HCT116 (cell line): ENCODE measurements at regions not wholly inside any gene's neighbourhood (a gene's known extent, or its start where the extent isn't known, plus 50 kb on each side); places are given as distances from the start of the nearest gene placed in this dataset.
"Not testable (repeated sequence)": the region's sequence is repeated elsewhere in the genome, so short reads cannot be mapped to it uniquely, and the experiment has no call there.

ENCODE experiments used
- ATAC-seq: fragments of 200-7000 bp; cut with Tn5 transposase; 2 replicates; pipeline ENCODE4 v1.9.1; 2020; ENCODE audit warnings: mild to moderate bottlenecking, moderate library complexity
- BruUV-seq: library from RNA; stranded (reverse); fragments of 400-500 nt; replicated peaks from 2 replicates; lab custom pipeline; 2021; lab: Mats Ljungman, UMichigan
- CTCF ChIA-PET: fragments of 300-600 bp; sonication (Branson Sonifier 250); formaldehyde crosslinking; loops from one replicate; lab custom pipeline; 2021; ENCODE audit warnings: antibody characterized with exemption; lab: Charles Lee
- POLR2A ChIA-PET: fragments of 300-600, 350-600 bp; sonication (Branson Sonifier 250); formaldehyde crosslinking; loops from one replicate; lab custom pipeline; 2021; ENCODE audit warnings: antibody characterized with exemption; lab: Charles Lee
- RAD21 ChIA-PET, 2 experiments: fragments of 300-600 bp; sonication (Branson Sonifier 250); formaldehyde crosslinking; loops; one replicate each; lab custom pipeline; 2023; ENCODE audit warnings: low total read pairs in 2 of 2; ENCODE audit not compliant: uncharacterized antibody in 2 of 2, unreplicated experiment in 2 of 2, low non-redundant PET in 1 of 2; lab: Charles Lee
- DNase-seq: peaks from one replicate; pipeline ENCODE4 v3.0.0-alpha.2; 2010; ENCODE audit warnings: low read depth, low spot score
- H2AFZ ChIP-seq: fragments of 200-600 bp; shearing (Covaris generic), sonication (generic); 2 replicates; pipeline ENCODE4 v1.6.1; 2017; ENCODE audit warnings: low read depth, mixed run types, mixed read lengths, antibody characterized with exemption, low read length; ENCODE audit not compliant: poor library complexity, severe bottlenecking
- H3K27ac ChIP-seq: 2 replicates; pipeline ENCODE4 v1.5.1; 2012; ENCODE audit warnings: low read depth, low read length
- H3K27me3 ChIP-seq: fragments of 200-600 bp; sonication (generic); 2 replicates; pipeline ENCODE4 v1.6.1; 2016; ENCODE audit warnings: mixed run types, low read length, mixed read lengths; ENCODE audit not compliant: insufficient read depth
- H3K36me3 ChIP-seq, 2 experiments: fragments of 200-500 bp in 1 of 2; fragments of 200-600 bp in 1 of 2; sonication (Bioruptor generic) in 1 of 2; sonication (generic) in 1 of 2; 2 replicates each; pipeline versions ENCODE4 v1.5.1 to v1.6.1; 2014 to 2016; ENCODE audit warnings: low read length in 2 of 2, inconsistent platforms in 1 of 2, mixed read lengths in 1 of 2, mixed run types in 1 of 2; ENCODE audit not compliant: insufficient read depth in 2 of 2, control insufficient read depth in 1 of 2
- H3K4me1 ChIP-seq, 2 experiments: fragments of 200-600 bp in 1 of 2; sonication (generic) in 1 of 2; 2 replicates each; pipeline versions ENCODE4 v1.5.1 to v1.6.1; 2012 to 2017; ENCODE audit warnings: low read length in 2 of 2, inconsistent platforms in 1 of 2, mild to moderate bottlenecking in 1 of 2, mixed read lengths in 1 of 2, mixed run types in 1 of 2, moderate library complexity in 1 of 2; ENCODE audit not compliant: insufficient read depth in 2 of 2, control insufficient read depth in 1 of 2
- H3K4me2 ChIP-seq: fragments of 200-600 bp; sonication (generic); 2 replicates; pipeline ENCODE4 v1.6.1; 2017; ENCODE audit warnings: mixed run types, low read length, mixed read lengths
- H3K4me3 ChIP-seq, 2 experiments: fragments of 200-600 bp in 1 of 2; sonication (generic) in 1 of 2; replicated peaks in 1 of 2; 2 replicates each; pipeline ENCODE4 v1.5.1; 2011 to 2016; ENCODE audit warnings: low read length in 2 of 2, control low read depth in 1 of 2, low read depth in 1 of 2, mild to moderate bottlenecking in 1 of 2, mixed read lengths in 1 of 2, mixed run types in 1 of 2
- H3K79me2 ChIP-seq: fragments of 200-600 bp; sonication (generic); 2 replicates; pipeline ENCODE4 v1.6.1; 2017; ENCODE audit warnings: mild to moderate bottlenecking, mixed run types, low read length, moderate library complexity, mixed read lengths; ENCODE audit not compliant: insufficient read depth
- H3K9ac ChIP-seq: fragments of 200-600 bp; sonication (generic); 2 replicates; pipeline ENCODE4 v1.6.1; 2016; ENCODE audit warnings: low read length, mixed read lengths
- H3K9me2 ChIP-seq: fragments of 200-600 bp; sonication (generic), shearing (Covaris generic); 2 replicates; pipeline ENCODE4 v1.6.1; 2017; ENCODE audit warnings: mixed run types, mild to moderate bottlenecking, moderate library complexity; ENCODE audit not compliant: insufficient read depth
- H3K9me3 ChIP-seq, 2 experiments: fragments of 200-500 bp in 1 of 2; fragments of 200-600 bp in 1 of 2; sonication (Bioruptor generic) in 1 of 2; sonication (generic) in 1 of 2; 2 replicates each; pipeline ENCODE4 v1.6.1; 2014 to 2017; ENCODE audit warnings: low read length in 2 of 2, mixed read lengths in 2 of 2, inconsistent platforms in 1 of 2, low read depth in 1 of 2, mild to moderate bottlenecking in 1 of 2, mixed run types in 1 of 2, moderate library complexity in 1 of 2; ENCODE audit not compliant: control insufficient read depth in 1 of 2, insufficient read depth in 1 of 2
- H4K20me1 ChIP-seq: fragments of 200-600 bp; sonication (generic), shearing (Covaris generic); 2 replicates; pipeline ENCODE4 v1.6.1; 2017; ENCODE audit warnings: mixed run types, mild to moderate bottlenecking, moderate library complexity; ENCODE audit not compliant: insufficient read depth
- CEBPB ChIP-seq: IDR thresholded peaks from 2 replicates; pipeline ENCODE4 v1.6.1; 2012; ENCODE audit warnings: low read depth
- ELF1 ChIP-seq: IDR thresholded peaks from 2 replicates; pipeline ENCODE4 v1.6.1; 2012; ENCODE audit warnings: low read depth, borderline replicate concordance
- EZH2 ChIP-seq: fragments of 200-600 bp; sonication (generic); IDR thresholded peaks from 2 replicates; pipeline ENCODE4 v1.6.1; 2017; ENCODE audit warnings: antibody characterized with exemption, mixed run types
- SP1 ChIP-seq: IDR thresholded peaks from 2 replicates; pipeline ENCODE4 v1.6.1; 2012; ENCODE audit warnings: low read depth
- ZNF274 ChIP-seq: fragments of 200-500 bp; sonication (Bioruptor generic); IDR thresholded peaks from 2 replicates; pipeline ENCODE4 v1.6.1; 2014; ENCODE audit warnings: mild to moderate bottlenecking, low read depth, low read length, inconsistent platforms
- intact Hi-C: fragments of 100-400 bp; cut with micrococcal nuclease; formaldehyde crosslinking; loops from 2 replicates; pipeline ENCODE4 v1.10.0; 2022
- TF ChIP-seq, protein P1 (sequence below): IDR thresholded peaks from 2 replicates; pipeline ENCODE4 v1.6.1; 2012; ENCODE audit warnings: low read depth
- TF ChIP-seq, protein P2 (sequence below), 3 experiments: fragments of 200-600 bp in 1 of 3; sonication (generic) in 1 of 3; IDR thresholded peaks in 2 of 3; conservative IDR thresholded peaks in 1 of 3; 2 replicates each; pipeline ENCODE4 v1.5.1; 2012 to 2017; ENCODE audit warnings: low read depth in 2 of 3, low read length in 2 of 3, antibody characterized with exemption in 1 of 3, borderline replicate concordance in 1 of 3, control low read depth in 1 of 3, mild to moderate bottlenecking in 1 of 3, mixed read lengths in 1 of 3, mixed run types in 1 of 3, moderate library complexity in 1 of 3; ENCODE audit not compliant: insufficient read depth in 1 of 3

GRCh38 chr11:81286550-81286949, 1447.1 kb downstream of the FAM181B start:
- TF ChIP-seq, protein P1, sequence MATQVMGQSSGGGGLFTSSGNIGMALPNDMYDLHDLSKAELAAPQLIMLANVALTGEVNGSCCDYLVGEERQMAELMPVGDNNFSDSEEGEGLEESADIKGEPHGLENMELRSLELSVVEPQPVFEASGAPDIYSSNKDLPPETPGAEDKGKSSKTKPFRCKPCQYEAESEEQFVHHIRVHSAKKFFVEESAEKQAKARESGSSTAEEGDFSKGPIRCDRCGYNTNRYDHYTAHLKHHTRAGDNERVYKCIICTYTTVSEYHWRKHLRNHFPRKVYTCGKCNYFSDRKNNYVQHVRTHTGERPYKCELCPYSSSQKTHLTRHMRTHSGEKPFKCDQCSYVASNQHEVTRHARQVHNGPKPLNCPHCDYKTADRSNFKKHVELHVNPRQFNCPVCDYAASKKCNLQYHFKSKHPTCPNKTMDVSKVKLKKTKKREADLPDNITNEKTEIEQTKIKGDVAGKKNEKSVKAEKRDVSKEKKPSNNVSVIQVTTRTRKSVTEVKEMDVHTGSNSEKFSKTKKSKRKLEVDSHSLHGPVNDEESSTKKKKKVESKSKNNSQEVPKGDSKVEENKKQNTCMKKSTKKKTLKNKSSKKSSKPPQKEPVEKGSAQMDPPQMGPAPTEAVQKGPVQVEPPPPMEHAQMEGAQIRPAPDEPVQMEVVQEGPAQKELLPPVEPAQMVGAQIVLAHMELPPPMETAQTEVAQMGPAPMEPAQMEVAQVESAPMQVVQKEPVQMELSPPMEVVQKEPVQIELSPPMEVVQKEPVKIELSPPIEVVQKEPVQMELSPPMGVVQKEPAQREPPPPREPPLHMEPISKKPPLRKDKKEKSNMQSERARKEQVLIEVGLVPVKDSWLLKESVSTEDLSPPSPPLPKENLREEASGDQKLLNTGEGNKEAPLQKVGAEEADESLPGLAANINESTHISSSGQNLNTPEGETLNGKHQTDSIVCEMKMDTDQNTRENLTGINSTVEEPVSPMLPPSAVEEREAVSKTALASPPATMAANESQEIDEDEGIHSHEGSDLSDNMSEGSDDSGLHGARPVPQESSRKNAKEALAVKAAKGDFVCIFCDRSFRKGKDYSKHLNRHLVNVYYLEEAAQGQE: no peak
- TF ChIP-seq EZH2 (no peak), SP1 (no peak), ELF1 (no peak), ZNF274 (no peak), CEBPB (no peak)
- TF ChIP-seq, protein P2, sequence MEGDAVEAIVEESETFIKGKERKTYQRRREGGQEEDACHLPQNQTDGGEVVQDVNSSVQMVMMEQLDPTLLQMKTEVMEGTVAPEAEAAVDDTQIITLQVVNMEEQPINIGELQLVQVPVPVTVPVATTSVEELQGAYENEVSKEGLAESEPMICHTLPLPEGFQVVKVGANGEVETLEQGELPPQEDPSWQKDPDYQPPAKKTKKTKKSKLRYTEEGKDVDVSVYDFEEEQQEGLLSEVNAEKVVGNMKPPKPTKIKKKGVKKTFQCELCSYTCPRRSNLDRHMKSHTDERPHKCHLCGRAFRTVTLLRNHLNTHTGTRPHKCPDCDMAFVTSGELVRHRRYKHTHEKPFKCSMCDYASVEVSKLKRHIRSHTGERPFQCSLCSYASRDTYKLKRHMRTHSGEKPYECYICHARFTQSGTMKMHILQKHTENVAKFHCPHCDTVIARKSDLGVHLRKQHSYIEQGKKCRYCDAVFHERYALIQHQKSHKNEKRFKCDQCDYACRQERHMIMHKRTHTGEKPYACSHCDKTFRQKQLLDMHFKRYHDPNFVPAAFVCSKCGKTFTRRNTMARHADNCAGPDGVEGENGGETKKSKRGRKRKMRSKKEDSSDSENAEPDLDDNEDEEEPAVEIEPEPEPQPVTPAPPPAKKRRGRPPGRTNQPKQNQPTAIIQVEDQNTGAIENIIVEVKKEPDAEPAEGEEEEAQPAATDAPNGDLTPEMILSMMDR (IDR thresholded peaks at IDR 0.05 in 2 of 3, conservative IDR thresholded peaks at IDR 0.05 in 1 of 3; ENCODE audit: borderline replicate concordance in 1 of 3, insufficient read depth in 1 of 3, low read depth in 2 of 3, low read length in 2 of 3): no peak
- TF ChIP-seq, all 23 proteins: peak for 0
- no peak overlapping the region for H3K4me2 ChIP-seq
- intact Hi-C loops: no loop called here
- no peaks in the 10 kb centered on the region for H3K36me3 ChIP-seq
- ChIA-PET CTCF (no interaction called here), POLR2A (no interaction called here), RAD21 (no interaction called here)
- ATAC-seq: no peak
- no TSS peak for BruUV-seq
- peaks cover 14 to 28% of the 10 kb centered on the region in 2 experiments; a peak in 3 of 4 replicates for H3K9me3 ChIP-seq
- H3K4me3 ChIP-seq: no peak overlapping the region
- no peaks in the 10 kb centered on the region for H3K79me2 ChIP-seq
- H3K9me2 ChIP-seq: no peaks in the 10 kb centered on the region
- H3K27ac ChIP-seq: no peak overlapping the region
- no peak overlapping the region for H3K9ac ChIP-seq
- H3K27me3 ChIP-seq: no peaks in the 10 kb centered on the region
- H2AFZ ChIP-seq: no peak overlapping the region
- DNase-seq: no peak
- H3K4me1 ChIP-seq: no peaks in the 10 kb centered on the region
- no peaks in the 10 kb centered on the region for H4K20me1 ChIP-seq

- POLR2A ChIA-PET, BruUV-seq: not testable (repeated sequence)
Measured at GRCh38 chr11:81280228-81280627, 1453.4 kb downstream of the FAM181B start.

More at GRCh38 chr11:81280228-81280627, 1453.4 kb downstream of the FAM181B start:
- H2AFZ ChIP-seq, H3K4me1 ChIP-seq, H3K36me3 ChIP-seq, H3K79me2 ChIP-seq, DNase-seq, H3K4me2 ChIP-seq, CTCF ChIA-PET, H3K9me2 ChIP-seq, H4K20me1 ChIP-seq, H3K27ac ChIP-seq, RAD21 ChIA-PET, ATAC-seq, H3K9ac ChIP-seq, intact Hi-C loops, H3K4me3 ChIP-seq, H3K27me3 ChIP-seq: not testable (repeated sequence)
- H3K9me3 ChIP-seq: peaks cover 3 to 16% of the 10 kb centered on the region in 2 experiments; a peak in 3 of 4 replicates
